Gastroesophageal sphincter (tissue), 3 donors: ENCODE measurements at regions not wholly inside any gene's neighbourhood (a gene's known extent, or its start where the extent isn't known, plus 50 kb on each side); places are given as distances from the start of the nearest gene placed in this dataset.

ENCODE experiments used
- CTCF ChIP-seq, 4 experiments: fragments of 200-600 bp in 2 of 4; fragments of 450-650 bp in 2 of 4; sonication (generic) in 1 of 4; IDR thresholded peaks; one replicate each; pipeline ENCODE4 v1.5.1; 2017 to 2019; ENCODE audit warnings: antibody characterized with exemption in 4 of 4, mild to moderate bottlenecking in 2 of 4, moderate library complexity in 2 of 4
- POLR2A ChIP-seq, 2 donors: fragments of 450-650 bp; IDR thresholded peaks; one replicate each; pipeline ENCODE4 v1.6.1; 2017; ENCODE audit warnings: antibody characterized with exemption in 2 of 2, mild to moderate bottlenecking in 2 of 2, moderate library complexity in 1 of 2
- POLR2AphosphoS5 ChIP-seq: sonication (generic); formaldehyde crosslinking; IDR thresholded peaks from one replicate; pipeline ENCODE4 v1.6.1; 2017; ENCODE audit warnings: antibody characterized with exemption

DNA sequence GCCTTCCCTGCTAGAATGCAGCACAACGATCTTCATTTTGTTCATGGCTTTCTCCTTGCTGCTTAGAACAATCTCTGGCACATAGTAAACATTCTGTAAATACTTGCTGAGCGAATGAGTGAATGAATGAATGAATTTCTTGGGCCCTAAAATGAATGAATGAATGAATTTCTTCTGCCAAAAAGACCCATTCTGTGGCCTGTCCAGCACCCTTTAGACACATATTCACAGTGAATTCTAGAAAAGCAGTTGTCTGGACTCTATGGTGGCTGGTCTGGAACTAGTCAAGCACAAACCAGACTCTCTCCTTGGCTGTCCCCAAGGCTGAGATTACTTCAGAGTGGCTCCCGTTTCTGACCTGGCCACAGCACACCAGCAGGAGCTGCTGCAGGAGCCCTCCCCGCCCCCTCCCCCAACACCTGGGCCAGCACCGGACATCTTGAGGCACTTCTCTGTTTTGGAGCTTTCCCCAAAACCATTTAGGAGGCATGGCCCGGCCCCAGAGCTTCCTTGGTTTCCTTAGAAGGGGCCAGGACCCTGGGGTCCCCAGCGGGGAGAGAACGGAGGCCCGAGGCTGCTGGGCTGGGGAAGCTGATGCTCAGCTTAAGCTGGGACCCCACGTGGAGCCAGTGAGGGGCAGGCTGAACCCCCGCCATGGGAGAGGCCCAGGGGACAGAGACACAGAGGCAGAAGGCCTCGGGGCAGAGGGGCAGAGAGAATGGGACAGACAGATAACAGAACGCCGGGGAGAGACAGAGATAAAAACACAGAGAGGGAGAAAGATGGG lies 159.0 kb downstream of the ZFP36L2 start:
- TF ChIP-seq POLR2A (IDR thresholded peaks at IDR 0.05) (no peak), CTCF (IDR thresholded peaks at IDR 0.05) (no peak), POLR2AphosphoS5 (no peak)
